HepG2 (cell line): ENCODE measurements at regions not wholly inside any gene's neighbourhood (a gene's known extent, or its start where the extent isn't known, plus 50 kb on each side); places are given as distances from the start of the nearest gene placed in this dataset.

Source experiments
- CCDC6 ChIP-seq: sonication (generic); formaldehyde crosslinking; IDR thresholded peaks from 2 replicates; pipeline ENCODE4 v1.8.1; 2022; ENCODE audit warnings: mild to moderate bottlenecking, missing genetic modification reagents, moderate library complexity
- ETV6 ChIP-seq: sonication (generic); formaldehyde crosslinking; conservative IDR thresholded peaks from 2 replicates; pipeline ENCODE4 v1.4.0; 2020; ENCODE audit warnings: missing genetic modification reagents
- JUNB ChIP-seq: sonication (generic); formaldehyde crosslinking; IDR thresholded peaks from 2 replicates; pipeline ENCODE4 v1.8.0; 2022; ENCODE audit warnings: missing genetic modification reagents, mild to moderate bottlenecking, borderline replicate concordance
- MEIS1 ChIP-seq: sonication (generic); formaldehyde crosslinking; IDR thresholded peaks from 2 replicates; pipeline ENCODE4 v1.9.0; 2021; ENCODE audit warnings: mild to moderate bottlenecking, missing genetic modification reagents, moderate library complexity, borderline replicate concordance
- U2AF2 ChIP-seq: fragments of 200-400 bp; formaldehyde crosslinking; IDR thresholded peaks from 2 replicates; pipeline ENCODE4 v1.6.1; 2017; ENCODE audit warnings: low read depth, mild to moderate bottlenecking, low read length
- ZNF274 ChIP-seq: sonication (generic); formaldehyde crosslinking; IDR thresholded peaks from 2 replicates; pipeline ENCODE4 v1.5.1; 2020; ENCODE audit warnings: mild to moderate bottlenecking, missing genetic modification reagents
- ZNF354B ChIP-seq: sonication (generic); formaldehyde crosslinking; IDR thresholded peaks from 2 replicates; pipeline ENCODE4 v1.8.0; 2022; ENCODE audit warnings: mild to moderate bottlenecking, missing genetic modification reagents
- ZNF644 ChIP-seq: IDR thresholded peaks from 2 replicates; pipeline ENCODE4 v1.6.1; 2016; ENCODE audit warnings: low read depth
- TF ChIP-seq, protein P1 (sequence below): sonication (generic); formaldehyde crosslinking; IDR thresholded peaks from 2 replicates; pipeline ENCODE4 v1.5.0; 2020; ENCODE audit warnings: mild to moderate bottlenecking, missing genetic modification reagents
- TF ChIP-seq, protein P2 (sequence below): sonication (generic); formaldehyde crosslinking; IDR thresholded peaks from 2 replicates; pipeline ENCODE4 v1.5.1; 2020; ENCODE audit warnings: mild to moderate bottlenecking, missing genetic modification reagents, moderate library complexity
- TF ChIP-seq, protein P3 (sequence below): sonication (generic); formaldehyde crosslinking; IDR thresholded peaks from 2 replicates; pipeline ENCODE4 v1.4.0; 2020; ENCODE audit warnings: mild to moderate bottlenecking, missing genetic modification reagents, borderline replicate concordance
- TF ChIP-seq, protein P4 (sequence below): sonication (generic); formaldehyde crosslinking; IDR thresholded peaks from 2 replicates; pipeline ENCODE4 v1.4.0; 2020; ENCODE audit warnings: missing genetic modification reagents
- TF ChIP-seq, protein P5 (sequence below): sonication (generic); formaldehyde crosslinking; conservative IDR thresholded peaks from 2 replicates; pipeline ENCODE4 v1.4.0; 2020; ENCODE audit warnings: missing genetic modification reagents

DNA sequence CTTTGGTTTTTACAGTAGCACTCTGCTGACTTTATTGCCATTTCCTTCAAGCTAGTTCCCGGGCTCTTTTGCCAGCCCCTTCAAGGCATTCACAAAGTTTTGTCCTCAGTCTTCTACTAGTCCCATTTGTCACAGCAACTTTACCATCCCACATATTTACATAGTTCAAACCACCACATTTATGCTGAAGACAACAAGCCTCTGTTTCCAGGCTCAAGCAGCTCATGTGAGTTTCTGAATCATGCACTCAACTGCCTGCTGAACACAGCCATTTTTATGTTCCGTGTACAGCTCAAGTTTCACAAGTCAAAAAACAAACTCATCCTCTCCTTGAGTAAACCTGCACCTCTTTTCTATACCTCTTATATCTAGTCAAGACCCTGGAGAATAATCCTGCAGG is 977.0 kb upstream of the SLC10A2 start (continued):
- TF ChIP-seq, protein P1, sequence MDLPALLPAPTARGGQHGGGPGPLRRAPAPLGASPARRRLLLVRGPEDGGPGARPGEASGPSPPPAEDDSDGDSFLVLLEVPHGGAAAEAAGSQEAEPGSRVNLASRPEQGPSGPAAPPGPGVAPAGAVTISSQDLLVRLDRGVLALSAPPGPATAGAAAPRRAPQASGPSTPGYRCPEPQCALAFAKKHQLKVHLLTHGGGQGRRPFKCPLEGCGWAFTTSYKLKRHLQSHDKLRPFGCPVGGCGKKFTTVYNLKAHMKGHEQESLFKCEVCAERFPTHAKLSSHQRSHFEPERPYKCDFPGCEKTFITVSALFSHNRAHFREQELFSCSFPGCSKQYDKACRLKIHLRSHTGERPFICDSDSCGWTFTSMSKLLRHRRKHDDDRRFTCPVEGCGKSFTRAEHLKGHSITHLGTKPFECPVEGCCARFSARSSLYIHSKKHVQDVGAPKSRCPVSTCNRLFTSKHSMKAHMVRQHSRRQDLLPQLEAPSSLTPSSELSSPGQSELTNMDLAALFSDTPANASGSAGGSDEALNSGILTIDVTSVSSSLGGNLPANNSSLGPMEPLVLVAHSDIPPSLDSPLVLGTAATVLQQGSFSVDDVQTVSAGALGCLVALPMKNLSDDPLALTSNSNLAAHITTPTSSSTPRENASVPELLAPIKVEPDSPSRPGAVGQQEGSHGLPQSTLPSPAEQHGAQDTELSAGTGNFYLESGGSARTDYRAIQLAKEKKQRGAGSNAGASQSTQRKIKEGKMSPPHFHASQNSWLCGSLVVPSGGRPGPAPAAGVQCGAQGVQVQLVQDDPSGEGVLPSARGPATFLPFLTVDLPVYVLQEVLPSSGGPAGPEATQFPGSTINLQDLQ (CRISPR knock-in tag) = no peak
- TF ChIP-seq, protein P2, sequence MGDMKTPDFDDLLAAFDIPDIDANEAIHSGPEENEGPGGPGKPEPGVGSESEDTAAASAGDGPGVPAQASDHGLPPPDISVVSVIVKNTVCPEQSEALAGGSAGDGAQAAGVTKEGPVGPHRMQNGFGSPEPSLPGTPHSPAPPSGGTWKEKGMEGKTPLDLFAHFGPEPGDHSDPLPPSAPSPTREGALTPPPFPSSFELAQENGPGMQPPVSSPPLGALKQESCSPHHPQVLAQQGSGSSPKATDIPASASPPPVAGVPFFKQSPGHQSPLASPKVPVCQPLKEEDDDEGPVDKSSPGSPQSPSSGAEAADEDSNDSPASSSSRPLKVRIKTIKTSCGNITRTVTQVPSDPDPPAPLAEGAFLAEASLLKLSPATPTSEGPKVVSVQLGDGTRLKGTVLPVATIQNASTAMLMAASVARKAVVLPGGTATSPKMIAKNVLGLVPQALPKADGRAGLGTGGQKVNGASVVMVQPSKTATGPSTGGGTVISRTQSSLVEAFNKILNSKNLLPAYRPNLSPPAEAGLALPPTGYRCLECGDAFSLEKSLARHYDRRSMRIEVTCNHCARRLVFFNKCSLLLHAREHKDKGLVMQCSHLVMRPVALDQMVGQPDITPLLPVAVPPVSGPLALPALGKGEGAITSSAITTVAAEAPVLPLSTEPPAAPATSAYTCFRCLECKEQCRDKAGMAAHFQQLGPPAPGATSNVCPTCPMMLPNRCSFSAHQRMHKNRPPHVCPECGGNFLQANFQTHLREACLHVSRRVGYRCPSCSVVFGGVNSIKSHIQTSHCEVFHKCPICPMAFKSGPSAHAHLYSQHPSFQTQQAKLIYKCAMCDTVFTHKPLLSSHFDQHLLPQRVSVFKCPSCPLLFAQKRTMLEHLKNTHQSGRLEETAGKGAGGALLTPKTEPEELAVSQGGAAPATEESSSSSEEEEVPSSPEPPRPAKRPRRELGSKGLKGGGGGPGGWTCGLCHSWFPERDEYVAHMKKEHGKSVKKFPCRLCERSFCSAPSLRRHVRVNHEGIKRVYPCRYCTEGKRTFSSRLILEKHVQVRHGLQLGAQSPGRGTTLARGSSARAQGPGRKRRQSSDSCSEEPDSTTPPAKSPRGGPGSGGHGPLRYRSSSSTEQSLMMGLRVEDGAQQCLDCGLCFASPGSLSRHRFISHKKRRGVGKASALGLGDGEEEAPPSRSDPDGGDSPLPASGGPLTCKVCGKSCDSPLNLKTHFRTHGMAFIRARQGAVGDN (CRISPR knock-in tag) = no peak
- TF ChIP-seq ZNF644 (CRISPR knock-in tag) (no peak), ETV6 (CRISPR knock-in tag) (no peak), MEIS1 (CRISPR knock-in tag) (no peak), ZNF354B (CRISPR knock-in tag) (no peak), ZNF274 (CRISPR knock-in tag) (no peak), U2AF2 (no peak), JUNB (CRISPR knock-in tag) (no peak), CCDC6 (CRISPR knock-in tag) (no peak)
- TF ChIP-seq, protein P3, sequence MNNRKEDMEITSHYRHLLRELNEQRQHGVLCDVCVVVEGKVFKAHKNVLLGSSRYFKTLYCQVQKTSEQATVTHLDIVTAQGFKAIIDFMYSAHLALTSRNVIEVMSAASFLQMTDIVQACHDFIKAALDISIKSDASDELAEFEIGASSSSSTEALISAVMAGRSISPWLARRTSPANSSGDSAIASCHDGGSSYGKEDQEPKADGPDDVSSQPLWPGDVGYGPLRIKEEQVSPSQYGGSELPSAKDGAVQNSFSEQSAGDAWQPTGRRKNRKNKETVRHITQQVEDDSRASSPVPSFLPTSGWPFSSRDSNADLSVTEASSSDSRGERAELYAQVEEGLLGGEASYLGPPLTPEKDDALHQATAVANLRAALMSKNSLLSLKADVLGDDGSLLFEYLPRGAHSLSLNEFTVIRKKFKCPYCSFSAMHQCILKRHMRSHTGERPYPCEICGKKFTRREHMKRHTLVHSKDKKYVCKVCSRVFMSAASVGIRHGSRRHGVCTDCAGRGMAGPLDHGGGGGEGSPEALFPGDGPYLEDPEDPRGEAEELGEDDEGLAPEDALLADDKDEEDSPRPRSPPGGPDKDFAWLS (CRISPR knock-in tag) = no peak
- TF ChIP-seq, protein P4, sequence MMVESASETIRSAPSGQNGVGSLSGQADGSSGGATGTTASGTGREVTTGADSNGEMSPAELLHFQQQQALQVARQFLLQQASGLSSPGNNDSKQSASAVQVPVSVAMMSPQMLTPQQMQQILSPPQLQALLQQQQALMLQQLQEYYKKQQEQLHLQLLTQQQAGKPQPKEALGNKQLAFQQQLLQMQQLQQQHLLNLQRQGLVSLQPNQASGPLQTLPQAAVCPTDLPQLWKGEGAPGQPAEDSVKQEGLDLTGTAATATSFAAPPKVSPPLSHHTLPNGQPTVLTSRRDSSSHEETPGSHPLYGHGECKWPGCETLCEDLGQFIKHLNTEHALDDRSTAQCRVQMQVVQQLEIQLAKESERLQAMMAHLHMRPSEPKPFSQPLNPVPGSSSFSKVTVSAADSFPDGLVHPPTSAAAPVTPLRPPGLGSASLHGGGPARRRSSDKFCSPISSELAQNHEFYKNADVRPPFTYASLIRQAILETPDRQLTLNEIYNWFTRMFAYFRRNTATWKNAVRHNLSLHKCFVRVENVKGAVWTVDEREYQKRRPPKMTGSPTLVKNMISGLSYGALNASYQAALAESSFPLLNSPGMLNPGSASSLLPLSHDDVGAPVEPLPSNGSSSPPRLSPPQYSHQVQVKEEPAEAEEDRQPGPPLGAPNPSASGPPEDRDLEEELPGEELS (CRISPR knock-in tag) = no peak
- TF ChIP-seq, protein P5, sequence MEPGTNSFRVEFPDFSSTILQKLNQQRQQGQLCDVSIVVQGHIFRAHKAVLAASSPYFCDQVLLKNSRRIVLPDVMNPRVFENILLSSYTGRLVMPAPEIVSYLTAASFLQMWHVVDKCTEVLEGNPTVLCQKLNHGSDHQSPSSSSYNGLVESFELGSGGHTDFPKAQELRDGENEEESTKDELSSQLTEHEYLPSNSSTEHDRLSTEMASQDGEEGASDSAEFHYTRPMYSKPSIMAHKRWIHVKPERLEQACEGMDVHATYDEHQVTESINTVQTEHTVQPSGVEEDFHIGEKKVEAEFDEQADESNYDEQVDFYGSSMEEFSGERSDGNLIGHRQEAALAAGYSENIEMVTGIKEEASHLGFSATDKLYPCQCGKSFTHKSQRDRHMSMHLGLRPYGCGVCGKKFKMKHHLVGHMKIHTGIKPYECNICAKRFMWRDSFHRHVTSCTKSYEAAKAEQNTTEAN = no peak
